Activated T-helper 1 cell treated with Interleukin-2 at 50 U/mL for 16 hours (primary cell): ENCODE measurements at regions not wholly inside any gene's neighbourhood (a gene's known extent, or its start where the extent isn't known, plus 50 kb on each side); places are given as distances from the start of the nearest gene placed in this dataset.
"Not testable (repeated sequence)": the region's sequence is repeated elsewhere in the genome, so short reads cannot be mapped to it uniquely, and the experiment has no call there.

Source experiments
- DNase-seq: peaks from one replicate; pipeline ENCODE4 v3.0.0-alpha.2; 2020; ENCODE audit warnings: low read depth

DNA sequence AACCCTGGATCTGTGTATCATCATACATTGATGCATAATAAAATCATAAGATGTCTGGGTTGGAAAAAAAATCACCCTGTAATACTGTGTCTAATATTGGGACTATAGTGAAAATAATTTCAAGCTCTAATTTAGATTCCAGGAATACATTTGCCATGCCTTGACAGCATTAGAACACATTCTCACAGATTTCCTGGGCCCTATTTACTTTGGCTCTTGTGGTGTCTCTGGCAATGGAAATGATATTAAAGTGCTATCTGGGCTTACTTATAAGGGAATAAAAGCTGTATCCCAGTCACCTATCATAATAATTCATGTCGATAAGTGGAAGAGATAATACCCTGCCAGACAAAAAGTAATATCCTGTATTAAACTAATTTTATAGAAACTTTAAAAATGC is 472.0 kb downstream of the ZPLD1 start:
- no peak for DNase-seq

DNA sequence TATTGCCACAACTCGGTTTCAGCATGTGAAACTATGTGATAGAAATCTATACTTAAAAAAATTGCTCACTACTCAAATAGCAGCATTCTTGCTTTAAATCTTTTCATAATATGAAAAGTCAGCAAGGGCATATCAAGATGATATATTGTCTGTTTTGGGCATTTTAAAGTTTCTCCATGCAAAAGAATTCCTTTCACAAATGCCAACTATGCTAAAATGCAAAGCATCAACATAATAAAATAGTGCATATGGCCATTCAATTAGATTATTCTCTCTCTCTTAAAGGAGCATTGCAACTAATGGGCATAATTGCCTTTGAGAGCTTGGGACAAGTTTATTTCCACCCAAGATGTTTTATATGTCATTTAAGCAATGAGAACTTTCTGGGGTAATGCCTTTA is 475.1 kb downstream of the ZPLD1 start:
- DNase-seq, result no peak

DNA sequence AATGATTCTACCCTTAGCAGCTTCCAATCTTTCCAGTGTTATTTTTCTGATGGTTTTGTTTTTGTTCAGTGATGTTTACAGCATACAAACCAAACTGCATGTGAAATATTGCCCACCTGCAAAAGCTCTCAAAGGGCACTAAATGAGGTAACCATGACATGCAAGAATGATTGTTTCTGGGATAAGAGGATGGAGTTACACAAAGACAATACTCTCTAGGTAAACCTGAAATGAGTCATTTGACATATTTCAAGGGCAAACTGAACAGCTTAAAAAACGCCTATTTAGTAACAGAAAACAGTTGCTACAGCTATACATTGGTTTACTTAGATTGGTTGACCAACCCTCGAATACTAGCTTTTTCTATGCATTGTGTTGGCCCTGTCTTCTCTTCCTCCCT is 481.7 kb downstream of the ZPLD1 start:
- no peak for DNase-seq

DNA sequence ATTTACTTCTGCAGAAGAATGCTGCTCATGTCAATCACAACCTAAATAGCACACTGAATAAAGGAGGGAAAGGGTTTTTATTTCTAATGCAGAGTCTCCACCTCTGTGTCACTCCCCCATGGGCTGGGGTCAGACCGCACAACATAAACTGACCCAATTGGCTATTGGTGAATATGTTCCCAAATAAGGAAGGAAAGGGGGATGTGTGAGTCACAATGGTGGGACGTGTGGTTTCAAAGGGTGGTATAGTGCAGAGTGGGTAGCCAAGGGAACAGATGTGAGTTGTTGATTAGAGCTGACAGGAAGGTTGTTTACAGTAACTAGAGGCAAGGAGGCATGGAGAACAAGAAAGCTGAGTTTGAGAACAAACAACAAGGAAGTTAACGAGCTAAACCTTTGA is 491.8 kb downstream of the ZPLD1 start:
- no peak for DNase-seq

DNA sequence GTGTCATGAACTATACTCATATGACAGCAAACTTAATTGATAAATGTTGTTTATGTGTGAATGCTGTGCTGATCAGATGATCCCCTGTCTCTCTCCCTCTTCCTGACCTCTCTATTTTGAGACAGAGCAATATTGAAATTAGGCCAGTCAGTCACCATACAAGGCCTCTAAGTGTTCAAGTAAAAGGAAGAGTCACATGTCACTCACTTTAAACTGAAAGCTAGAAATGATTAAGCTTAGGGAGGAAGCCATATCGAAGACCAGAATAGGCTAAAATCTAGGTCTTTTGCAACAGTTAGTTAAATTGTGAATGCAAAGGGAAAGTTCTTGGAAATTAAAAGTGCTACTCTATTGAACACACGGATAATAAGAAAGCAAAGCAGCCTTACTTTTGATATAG is 498.6 kb downstream of the ZPLD1 start:
- DNase-seq, result no peak

DNA sequence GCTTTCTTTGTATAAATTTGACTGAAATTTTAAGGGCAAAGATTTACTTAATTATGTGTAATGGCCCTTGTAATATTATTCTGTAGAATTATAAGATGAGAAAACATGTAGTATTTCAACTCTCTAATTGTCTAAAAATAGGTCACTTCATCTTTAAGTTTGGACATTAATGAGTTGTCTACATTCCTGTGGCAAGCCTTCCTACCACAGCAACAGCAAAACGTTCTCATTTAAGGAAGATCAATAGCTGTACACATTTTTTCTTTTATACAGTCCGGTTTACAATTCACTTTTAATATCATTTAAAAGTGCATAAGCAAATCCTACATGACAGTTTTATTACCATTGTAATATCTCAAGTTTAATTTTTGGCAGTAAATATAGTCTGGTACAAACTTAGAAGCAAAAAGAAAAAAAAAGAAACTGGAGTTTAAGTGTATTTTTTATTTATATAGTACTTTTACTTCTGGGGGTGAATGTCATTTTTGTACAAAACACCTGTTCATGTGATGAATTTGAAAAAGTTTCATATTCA is 501.8 kb downstream of the ZPLD1 start:
- no peak for DNase-seq

DNA sequence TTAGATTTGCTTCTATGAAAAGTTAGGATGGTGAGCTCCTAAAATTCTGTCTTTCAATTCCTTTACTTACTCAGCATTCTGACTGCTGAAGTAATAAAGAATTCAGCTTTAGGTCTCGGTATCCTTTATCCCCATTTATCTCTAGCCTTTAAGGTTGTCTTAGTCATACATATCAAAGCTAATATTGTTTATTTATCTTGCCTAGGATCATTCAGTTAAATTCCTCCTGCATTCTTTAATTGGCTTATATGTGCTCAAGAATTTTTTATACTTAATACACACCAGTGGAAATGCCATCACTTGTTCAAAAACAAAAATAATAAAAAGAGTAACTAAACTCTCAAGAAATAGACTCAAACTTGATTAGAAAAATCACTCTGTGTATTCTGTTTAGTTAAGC is 507.0 kb downstream of the ZPLD1 start:
- DNase-seq, result no peak

DNA sequence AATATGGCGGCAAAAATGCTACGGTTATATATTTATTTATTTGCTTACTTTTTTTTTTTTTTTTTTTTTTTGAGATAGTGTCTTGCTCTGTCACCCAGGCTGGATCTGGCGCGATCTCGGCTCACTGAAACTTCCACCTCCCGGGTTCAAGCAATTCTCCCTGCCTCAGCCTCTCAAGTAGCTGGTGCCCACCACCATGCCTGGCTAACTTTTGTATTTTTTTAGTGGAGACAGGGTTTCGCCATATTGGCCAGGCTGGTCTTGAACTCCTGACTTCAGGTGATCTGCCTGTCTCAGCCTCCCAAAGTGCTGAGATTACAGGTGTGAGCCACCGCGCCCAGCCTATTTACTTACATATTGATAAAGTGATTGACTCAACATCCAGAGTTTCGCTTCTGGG is 511.6 kb downstream of the ZPLD1 start:
- DNase-seq, result not testable (repeated sequence)

DNA sequence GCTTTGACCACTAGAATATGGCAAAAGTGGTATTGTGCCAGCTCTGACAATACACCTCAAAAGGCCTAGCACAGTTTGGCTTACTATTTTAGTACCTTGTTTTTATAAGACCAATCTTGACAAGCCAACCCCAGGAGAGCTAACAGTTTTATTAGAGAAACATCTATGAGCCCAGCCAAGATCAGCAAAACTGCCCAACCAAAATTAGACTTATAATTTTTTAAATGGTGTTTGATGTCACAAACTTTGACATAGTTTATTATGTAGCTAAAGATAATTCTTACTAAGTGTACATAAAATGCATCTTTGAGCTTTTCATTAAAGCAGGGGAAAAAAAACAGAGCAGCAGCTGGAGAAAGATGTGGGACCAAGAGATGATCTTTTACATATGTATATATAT is 537.5 kb downstream of the ZPLD1 start:
- no peak for DNase-seq

DNA sequence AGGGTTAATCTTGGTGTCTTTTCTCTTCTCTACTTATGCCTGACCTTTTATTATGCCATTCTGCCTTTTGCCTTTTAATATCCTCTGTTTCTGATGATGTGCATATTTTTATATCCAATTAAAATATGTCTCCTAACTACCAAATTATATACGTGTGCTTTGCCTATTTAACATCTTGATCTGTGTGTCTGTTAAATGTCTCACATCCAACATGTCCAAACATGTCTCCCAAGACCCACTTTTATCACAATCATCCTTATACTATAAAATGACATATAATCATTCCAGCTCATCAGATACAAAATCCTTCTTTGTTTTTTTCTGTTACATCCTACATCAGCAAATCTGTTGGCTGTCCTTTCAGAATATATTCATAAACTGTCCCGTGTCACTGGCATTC is 539.5 kb downstream of the ZPLD1 start:
- no peak for DNase-seq

DNA sequence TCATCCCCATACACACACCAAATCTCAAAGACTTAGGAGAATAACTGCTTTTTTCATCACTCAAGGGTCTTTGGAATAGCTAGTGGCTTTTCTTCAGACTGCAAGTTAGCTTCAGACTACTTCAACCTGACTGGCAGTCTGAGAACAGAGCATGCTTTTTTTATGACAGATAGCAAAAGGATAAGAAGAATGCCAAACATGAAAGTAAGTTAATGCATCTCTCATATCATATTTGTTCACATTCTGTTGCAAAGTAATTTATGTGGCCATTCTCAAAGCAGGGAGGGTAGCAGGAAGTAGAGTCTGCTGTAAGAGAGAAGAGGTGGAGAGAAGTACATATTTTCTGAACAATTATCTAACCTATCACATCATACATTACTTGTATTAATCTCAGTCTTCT is 544.4 kb downstream of the ZPLD1 start:
- DNase-seq, result no peak

DNA sequence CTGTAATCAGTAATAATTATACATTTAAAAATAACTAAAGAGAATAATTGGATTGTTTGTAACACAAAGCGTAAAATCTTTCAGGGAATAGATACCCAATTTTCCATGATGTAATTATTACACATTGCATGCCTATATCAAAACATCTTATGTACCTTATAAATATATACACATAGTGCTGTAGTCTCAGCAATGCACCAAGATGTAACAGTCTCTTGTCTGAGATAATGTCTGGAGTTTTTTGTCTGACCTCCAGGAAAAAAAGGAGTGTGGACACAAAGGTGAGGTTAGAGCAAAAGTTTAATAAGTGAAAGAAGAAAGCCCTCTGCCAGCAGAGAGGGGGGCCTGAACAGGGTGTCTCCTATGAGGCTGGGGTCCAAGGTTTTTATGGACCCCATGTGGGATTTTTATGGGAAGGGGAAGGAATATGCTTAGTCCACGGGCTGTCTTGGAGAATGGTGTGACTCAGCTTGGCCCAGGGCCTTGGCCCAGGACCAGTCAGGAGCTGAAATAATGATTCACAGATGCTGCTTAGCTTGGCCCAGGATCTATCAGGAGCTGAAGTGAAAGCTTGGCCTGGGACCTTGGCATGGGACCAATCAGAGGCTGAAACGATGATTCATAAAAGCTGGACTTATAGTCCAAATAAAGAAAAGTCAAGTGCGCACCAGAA is 545.0 kb downstream of the ZPLD1 start:
- no peak for DNase-seq

DNA sequence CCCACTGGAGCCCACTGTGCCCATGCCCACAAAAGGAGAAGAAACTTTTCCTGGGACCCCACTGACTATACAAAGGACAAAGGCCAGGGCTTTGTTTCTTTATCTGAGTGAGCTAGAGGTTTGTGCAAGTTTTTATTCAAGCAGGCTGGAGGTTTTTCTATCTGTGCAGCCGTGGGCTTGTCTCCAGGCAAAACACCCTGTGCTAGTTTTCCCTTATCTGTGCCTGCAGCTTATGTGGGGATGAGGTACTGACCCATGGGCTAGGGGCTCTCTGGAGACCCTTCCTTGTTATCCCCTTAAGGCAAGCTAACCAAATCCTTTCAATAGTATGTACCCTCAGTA is 545.5 kb downstream of the ZPLD1 start:
- no peak for DNase-seq

DNA sequence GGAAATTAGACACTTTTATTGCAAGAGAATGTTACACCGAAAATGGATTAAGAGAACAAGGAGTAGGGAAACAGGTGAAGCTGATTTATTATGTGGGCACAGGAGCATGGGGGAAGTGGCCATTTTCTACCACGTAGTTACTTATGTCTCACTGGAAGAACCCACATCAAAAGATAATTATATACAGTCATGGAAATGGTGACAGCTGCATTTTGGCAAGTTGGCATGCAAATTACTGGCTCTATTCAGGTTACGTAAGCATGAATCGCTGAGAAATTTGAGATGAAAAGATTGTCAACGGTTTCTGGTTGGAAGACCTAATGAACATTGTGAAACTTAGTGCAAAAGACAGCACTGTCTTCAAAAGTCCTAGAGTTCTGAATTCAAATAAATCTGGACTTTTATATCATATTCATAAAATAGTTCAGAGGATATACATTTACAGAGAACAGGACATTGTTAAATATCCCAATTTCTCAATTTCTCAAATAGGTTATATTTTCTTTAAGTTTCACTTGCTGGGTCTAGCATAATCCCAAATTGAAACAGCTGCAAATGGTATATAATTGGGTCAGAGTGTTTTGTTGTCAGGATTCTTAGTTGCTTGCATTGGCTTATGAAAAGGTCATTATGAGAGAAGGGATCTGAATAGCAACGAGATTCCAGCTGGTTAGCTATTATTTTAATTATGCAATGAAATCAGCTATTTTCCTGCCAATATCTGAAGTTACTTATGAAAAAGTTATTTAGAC is 567.8 kb downstream of the ZPLD1 start:
- no peak for DNase-seq

DNA sequence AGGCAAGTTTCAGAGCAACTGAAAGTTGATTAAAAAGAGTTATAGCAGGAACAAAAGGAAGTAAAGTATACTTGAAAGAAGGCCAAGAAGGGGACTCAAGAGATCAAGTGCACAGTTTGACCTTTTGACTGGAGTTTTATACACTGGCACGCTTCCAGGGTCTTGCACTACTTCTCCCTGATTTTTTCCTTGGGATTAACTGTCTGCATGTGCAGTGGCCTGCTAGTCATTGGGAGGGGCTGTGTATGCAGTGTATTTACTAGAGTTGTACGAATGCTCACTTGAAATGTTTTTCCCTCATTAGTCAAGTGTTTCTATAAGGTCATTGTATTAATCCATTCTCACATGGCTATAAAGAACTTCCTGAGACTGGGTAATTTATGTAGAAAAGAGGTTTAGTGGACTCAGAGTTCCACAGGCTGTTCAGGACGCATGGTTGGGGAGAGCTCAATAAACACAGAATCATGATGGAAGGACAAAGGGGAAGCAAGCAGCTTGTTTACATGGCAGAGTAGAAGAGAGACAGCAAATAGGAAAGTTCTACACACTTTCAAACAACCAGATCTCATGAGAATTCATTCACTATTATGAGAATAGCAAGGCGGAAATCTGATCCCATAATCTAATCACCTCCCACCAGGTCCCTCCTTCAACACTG is 571.8 kb downstream of the ZPLD1 start:
- no peak for DNase-seq

DNA sequence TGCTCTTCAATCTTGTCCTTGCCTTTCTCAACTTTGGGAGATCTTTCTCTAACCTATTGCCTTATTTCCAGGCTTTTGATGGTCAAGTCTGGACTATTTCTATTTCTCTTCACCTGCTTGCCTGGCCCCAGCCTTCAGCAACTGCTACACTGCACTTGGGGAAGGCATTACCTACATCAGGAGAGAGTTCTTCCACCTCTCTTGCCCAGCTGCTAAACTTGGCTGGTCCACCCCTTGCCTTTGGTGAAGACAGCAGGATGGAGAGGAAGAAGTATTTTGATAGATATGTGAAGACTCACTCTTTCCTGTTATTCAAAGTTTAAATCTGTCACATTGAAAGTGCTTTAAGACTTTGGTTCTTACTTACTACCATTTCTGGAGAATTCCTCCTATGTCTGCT is 574.8 kb downstream of the ZPLD1 start:
- DNase-seq, result no peak

DNA sequence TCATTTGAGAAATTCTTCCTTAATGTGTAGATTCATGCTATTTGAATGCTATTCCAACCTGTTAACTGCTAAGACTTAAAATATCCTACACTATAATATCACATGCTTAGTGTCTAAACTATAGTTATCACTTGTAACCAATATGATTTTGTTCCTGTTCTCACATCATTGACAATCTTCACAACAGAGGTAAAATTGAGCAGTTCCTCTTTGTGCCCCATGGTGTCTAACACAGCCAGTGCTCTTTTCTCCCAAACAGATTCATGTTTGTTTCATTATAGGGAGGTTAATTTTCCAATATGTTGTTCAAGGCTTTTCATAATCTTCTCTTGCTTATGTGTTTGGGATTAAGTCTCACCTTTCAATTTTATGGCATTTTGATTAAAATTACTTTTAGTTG is 591.1 kb downstream of the ZPLD1 start:
- DNase-seq, result no peak

DNA sequence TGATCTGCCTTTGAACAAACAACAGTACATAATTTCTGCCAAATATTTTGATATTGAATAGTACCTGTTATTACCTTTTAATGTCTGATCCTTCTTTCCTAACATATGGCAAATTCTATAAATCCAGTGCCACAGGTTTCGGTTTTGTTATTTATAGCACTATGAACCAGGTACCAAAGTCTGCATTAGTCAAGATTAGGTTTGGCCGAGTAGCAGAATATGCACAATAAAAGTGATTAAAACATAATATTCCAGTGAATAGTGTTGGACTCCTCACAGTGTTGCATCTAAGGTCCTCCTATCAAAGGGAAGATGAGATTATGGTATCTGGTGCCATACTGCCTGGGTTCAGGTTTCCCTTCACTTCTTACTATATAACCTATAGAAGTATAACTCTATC is 599.0 kb downstream of the ZPLD1 start:
- no peak for DNase-seq

DNA sequence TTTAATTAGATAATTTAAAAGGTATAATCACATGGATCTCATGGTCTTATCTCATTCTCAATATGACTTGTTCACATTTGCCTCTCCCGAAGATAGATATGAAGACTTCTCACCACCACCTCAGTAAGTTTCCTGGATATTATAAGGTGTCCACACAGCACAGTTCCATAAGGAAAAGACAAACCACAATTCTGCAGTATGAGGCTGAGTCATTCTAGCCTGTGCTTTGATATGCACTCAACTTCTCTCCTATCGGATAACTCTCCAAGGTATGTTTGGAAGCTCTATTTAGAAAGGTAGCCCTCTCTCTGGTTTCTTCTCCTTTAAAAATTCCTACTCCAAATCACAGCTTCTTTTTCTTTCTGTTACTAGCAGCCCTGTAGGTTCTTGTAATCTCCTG is 612.8 kb downstream of the ZPLD1 start:
- DNase-seq, result no peak

DNA sequence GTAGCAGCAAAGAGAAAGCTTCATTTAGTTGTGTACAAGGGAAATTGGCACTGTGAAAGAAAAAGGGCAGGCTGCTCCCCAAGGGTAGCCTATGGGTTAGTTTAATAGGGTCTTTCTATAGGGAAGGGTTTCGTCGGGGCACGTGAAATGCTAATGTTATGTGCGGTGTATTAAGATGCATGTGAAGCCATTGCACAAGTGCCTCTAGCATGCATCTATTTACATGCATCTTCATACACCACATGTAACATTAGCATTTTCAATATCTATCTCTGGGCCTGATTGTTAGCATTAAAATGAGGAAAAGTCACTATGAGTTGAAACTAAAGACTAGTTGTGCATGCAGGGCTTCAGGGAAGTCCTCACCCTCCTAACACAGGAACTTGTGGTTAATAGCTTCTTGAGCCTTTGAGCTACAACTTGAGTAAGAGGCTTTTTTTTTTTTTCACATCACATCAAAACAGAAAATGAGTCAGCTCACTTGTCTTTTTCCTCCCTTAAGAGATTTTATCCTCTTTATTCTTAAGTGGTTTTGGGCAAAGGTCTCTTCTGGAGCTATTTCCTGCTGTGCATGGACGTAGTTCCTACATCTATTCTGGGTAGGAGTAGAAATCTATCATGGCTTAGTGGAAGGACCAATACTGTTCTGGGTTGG is 613.4 kb downstream of the ZPLD1 start:
- DNase-seq, result no peak

DNA sequence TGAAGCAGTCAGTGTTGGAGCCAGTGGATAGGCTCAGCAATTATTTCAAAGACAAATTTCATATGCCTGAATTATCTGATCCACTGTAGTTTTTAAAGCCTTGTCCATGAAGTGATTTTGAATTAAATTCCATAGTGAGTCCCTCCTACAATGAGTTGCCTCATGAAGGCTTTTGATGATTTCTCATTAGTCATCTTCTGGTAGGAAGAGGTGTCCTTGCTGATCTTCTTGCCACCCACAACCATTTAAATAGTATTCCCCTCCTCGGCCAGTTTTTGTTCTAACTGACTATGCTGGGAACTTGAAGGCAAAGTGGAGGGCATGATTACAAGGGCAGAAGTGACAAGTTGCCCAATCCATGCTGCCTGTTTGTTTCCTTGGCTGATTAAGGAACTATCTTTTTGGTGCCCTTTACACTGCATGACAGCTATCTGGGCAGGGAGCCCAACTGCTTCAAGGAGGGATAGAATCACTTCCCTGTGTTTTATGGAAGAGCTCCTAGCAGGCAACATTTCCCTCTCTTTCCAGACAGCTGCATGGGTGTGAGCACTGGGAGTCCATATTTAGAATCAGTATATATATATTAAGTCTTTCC is 617.5 kb downstream of the ZPLD1 start:
- DNase-seq, result no peak

DNA sequence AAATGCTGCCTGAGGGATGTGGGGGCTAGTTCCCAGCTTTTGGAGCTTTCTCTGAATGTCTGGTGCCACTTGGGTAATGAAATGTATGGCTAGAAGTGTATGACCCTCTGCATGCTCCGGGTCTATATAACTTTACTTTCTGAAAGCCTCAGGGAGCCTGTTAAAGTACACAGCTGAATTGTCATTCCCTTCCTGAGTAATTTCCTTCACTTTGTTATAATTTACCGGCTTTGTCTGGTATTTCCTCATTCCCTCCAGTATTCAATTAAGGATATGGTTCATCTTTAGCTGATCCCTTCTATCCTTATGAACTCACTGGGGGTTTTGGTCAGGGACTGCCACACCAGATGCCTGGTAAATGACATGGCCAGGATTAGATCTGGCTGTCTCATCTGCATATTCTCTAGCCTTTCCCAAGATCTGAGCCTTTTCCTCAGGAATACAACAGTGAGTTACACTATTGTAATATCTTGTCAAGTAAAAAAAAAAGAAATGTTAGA is 620.3 kb downstream of the ZPLD1 start:
- DNase-seq, result no peak
